ENCODE measurements at regions not wholly inside any gene's neighbourhood (a gene's known extent, or its start where the extent isn't known, plus 50 kb on each side); places are given as distances from the start of the nearest gene placed in this dataset.
"Not testable (repeated sequence)": the region's sequence is repeated elsewhere in the genome, so short reads cannot be mapped to it uniquely, and the experiment has no call there.

DNA sequence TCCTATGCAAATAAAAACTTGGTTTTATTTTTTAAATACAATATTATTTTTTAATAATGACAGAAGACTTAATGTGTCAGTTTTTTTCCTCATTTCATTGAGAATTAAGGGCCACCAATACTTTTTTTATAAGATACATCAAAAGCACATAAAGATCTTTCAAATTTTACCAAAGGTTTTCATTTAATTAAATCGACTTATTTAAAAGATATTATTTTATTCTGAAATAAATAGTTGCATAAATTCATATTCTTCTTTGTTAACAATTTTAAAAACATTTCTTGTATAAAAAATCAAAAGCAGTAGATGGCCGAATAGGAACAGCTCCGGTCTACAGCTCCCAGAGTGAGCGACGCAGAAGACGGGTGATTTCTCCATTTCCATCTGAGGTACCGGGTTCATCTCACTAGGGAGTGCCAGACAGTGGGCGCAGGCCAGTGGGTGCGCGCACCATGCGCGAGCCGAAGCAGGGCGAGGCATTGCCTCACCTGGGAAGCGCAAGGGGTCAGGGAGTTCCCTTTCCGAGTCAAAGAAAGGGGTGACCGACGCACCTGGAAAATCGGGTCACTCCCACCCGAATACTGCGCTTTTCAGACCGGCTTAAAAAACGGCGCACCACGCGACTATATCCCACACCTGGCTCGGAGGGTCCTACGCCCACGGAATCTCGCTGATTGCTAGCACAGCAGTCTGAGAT, 374.6 kb upstream of the NPVF start:
- TF ChIP-seq, protein P1, sequence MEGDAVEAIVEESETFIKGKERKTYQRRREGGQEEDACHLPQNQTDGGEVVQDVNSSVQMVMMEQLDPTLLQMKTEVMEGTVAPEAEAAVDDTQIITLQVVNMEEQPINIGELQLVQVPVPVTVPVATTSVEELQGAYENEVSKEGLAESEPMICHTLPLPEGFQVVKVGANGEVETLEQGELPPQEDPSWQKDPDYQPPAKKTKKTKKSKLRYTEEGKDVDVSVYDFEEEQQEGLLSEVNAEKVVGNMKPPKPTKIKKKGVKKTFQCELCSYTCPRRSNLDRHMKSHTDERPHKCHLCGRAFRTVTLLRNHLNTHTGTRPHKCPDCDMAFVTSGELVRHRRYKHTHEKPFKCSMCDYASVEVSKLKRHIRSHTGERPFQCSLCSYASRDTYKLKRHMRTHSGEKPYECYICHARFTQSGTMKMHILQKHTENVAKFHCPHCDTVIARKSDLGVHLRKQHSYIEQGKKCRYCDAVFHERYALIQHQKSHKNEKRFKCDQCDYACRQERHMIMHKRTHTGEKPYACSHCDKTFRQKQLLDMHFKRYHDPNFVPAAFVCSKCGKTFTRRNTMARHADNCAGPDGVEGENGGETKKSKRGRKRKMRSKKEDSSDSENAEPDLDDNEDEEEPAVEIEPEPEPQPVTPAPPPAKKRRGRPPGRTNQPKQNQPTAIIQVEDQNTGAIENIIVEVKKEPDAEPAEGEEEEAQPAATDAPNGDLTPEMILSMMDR (IDR thresholded peaks at IDR 0.05): peak in 1 of 3 experiments; percentile 9
- not testable (repeated sequence) for TF ChIP-seq POLR2AphosphoS5 (IDR thresholded peaks at IDR 0.05)
